Adrenal gland (tissue), 5 donors: ENCODE measurements at regions not wholly inside any gene's neighbourhood (a gene's known extent, or its start where the extent isn't known, plus 50 kb on each side); places are given as distances from the start of the nearest gene placed in this dataset.

Experiments
- POLR2A ChIP-seq, 2 donors: fragments of 450-650 bp; IDR thresholded peaks; one replicate each; pipeline ENCODE4 v1.6.1; 2017; ENCODE audit warnings: antibody characterized with exemption in 2 of 2, mild to moderate bottlenecking in 2 of 2, moderate library complexity in 1 of 2
- TF ChIP-seq, protein P1 (sequence below), 6 experiments: fragments of 450-650 bp in 4 of 6; fragments of 200-600 bp in 2 of 6; sonication (generic) in 1 of 6; IDR thresholded peaks; 1 replicate in 5 of 6; 2 replicates in 1 of 6; pipeline versions ENCODE4 v1.5.1 to v1.8.0; 2016 to 2021; ENCODE audit warnings: antibody characterized with exemption in 6 of 6, mild to moderate bottlenecking in 2 of 6, moderate library complexity in 1 of 6
- donor health status: DM: no; HTN: no; CAD: no.

DNA sequence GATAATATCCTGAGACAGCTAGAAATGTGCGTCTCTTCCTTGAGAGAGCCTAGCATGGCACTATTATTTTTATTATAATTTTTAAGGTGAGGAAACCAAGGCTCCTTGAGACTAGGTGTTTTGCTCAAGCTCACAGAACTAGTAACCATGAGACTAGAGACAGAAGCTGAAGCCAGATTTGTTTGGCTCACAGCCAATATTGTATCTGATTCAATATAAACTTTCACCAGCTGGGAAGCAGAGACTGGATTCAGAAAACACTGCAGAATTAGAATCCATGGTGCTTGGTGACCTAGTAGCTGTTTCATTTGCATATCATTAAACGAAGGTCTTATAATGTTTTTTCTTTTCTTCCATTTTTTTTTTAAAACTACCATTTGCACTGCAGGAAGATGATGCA is 64.4 kb downstream of the DNAJB9 start:
- TF ChIP-seq, protein P1, sequence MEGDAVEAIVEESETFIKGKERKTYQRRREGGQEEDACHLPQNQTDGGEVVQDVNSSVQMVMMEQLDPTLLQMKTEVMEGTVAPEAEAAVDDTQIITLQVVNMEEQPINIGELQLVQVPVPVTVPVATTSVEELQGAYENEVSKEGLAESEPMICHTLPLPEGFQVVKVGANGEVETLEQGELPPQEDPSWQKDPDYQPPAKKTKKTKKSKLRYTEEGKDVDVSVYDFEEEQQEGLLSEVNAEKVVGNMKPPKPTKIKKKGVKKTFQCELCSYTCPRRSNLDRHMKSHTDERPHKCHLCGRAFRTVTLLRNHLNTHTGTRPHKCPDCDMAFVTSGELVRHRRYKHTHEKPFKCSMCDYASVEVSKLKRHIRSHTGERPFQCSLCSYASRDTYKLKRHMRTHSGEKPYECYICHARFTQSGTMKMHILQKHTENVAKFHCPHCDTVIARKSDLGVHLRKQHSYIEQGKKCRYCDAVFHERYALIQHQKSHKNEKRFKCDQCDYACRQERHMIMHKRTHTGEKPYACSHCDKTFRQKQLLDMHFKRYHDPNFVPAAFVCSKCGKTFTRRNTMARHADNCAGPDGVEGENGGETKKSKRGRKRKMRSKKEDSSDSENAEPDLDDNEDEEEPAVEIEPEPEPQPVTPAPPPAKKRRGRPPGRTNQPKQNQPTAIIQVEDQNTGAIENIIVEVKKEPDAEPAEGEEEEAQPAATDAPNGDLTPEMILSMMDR (IDR thresholded peaks at IDR 0.05), result no peak
- TF ChIP-seq POLR2A (IDR thresholded peaks at IDR 0.05), result no peak
